ENCODE measurements at regions not wholly inside any gene's neighbourhood (a gene's known extent, or its start where the extent isn't known, plus 50 kb on each side); places are given as distances from the start of the nearest gene placed in this dataset.

GRCh38 chr5:1735320-1735970, 64.2 kb downstream of the MRPL36 start:
- intact Hi-C loops (cut with micrococcal nuclease; ENCODE audit: unreplicated experiment): no loop called here
- Histone ChIP-seq H3K36me3 (ENCODE audit: control insufficient read depth, insufficient read depth, low read length) (no peaks in the 10 kb centered on the region), H3K9me3 (peaks cover 11% of the 10 kb centered on the region; the same call in 1 of the 2 replicates), H3K27me3 (replicated peaks; ENCODE audit: control insufficient read depth, insufficient read depth, low read length) (no peaks in the 10 kb centered on the region), H3K4me1 (no peaks in the 10 kb centered on the region), H3K4me3 (ENCODE audit: low read depth, low read length) (no peak overlapping the region)
- no peaks in the 10 kb centered on the region for H3K36me3 Mint-ChIP-seq (ENCODE audit: insufficient read depth, unreplicated experiment)
- peaks cover 9% of the 10 kb centered on the region for H3K27me3 Mint-ChIP-seq (ENCODE audit: insufficient read depth, unreplicated experiment)
- ChIA-PET CTCF (no interaction called here), POLR2A (no interaction called here)
- no TSS peak for BruUV-seq (replicated peaks)
- no peak for TF ChIP-seq CTCF (IDR thresholded peaks at IDR 0.05; ENCODE audit: insufficient read depth in 1 of 2, low read depth in 1 of 2, low read length in 1 of 2, severe bottlenecking in 1 of 2, unreplicated experiment in 1 of 2)
- H3K4me3 Mint-ChIP-seq (ENCODE audit: unreplicated experiment): no peak overlapping the region
- no peak for DNase-seq
- H3K9me3 Mint-ChIP-seq (ENCODE audit: unreplicated experiment): peaks cover 24% of the 10 kb centered on the region
- no peak overlapping the region for H3K27ac Mint-ChIP-seq (ENCODE audit: unreplicated experiment)
- H3K4me1 Mint-ChIP-seq (ENCODE audit: low read depth, unreplicated experiment): no peaks in the 10 kb centered on the region

GRCh38 chr5:1734908-1735289, 64.7 kb downstream of the MRPL36 start:
- POLR2A ChIA-PET: no interaction called here
- H3K27me3 ChIP-seq (replicated peaks; ENCODE audit: control insufficient read depth, insufficient read depth, low read length): no peaks in the 10 kb centered on the region
- Mint-ChIP-seq H3K27ac (ENCODE audit: unreplicated experiment) (no peak overlapping the region), H3K27me3 (ENCODE audit: insufficient read depth, unreplicated experiment) (peaks cover 11% of the 10 kb centered on the region), H3K36me3 (ENCODE audit: insufficient read depth, unreplicated experiment) (no peaks in the 10 kb centered on the region), H3K4me1 (ENCODE audit: low read depth, unreplicated experiment) (no peaks in the 10 kb centered on the region), H3K4me3 (ENCODE audit: unreplicated experiment) (no peak overlapping the region), H3K9me3 (ENCODE audit: unreplicated experiment) (peaks cover 20% of the 10 kb centered on the region)
- no peak for TF ChIP-seq CTCF (IDR thresholded peaks at IDR 0.05; ENCODE audit: insufficient read depth in 1 of 2, low read depth in 1 of 2, low read length in 1 of 2, severe bottlenecking in 1 of 2, unreplicated experiment in 1 of 2)
- no TSS peak for BruUV-seq (replicated peaks)
- peaks cover 7% of the 10 kb centered on the region; the same call in 1 of the 2 replicates for H3K9me3 ChIP-seq
- H3K4me3 ChIP-seq (ENCODE audit: low read depth, low read length): no peak overlapping the region
- no peaks in the 10 kb centered on the region for H3K36me3 ChIP-seq (ENCODE audit: control insufficient read depth, insufficient read depth, low read length)
- intact Hi-C loops (cut with micrococcal nuclease; ENCODE audit: unreplicated experiment): no loop called here
- CTCF ChIA-PET: no interaction called here
- no peak for DNase-seq
- H3K4me1 ChIP-seq: no peaks in the 10 kb centered on the region

GRCh38 chr5:1734271-1734907, 65.2 kb downstream of the MRPL36 start:
- intact Hi-C loops (cut with micrococcal nuclease; ENCODE audit: unreplicated experiment): no loop called here
- Histone ChIP-seq H3K27me3 (replicated peaks; ENCODE audit: control insufficient read depth, insufficient read depth, low read length) (no peaks in the 10 kb centered on the region), H3K36me3 (ENCODE audit: control insufficient read depth, insufficient read depth, low read length) (no peaks in the 10 kb centered on the region), H3K9me3 (0 out of 2 replicates have a peak, but pooled peaks cover 6% of the 10 kb centered on the region), H3K4me3 (ENCODE audit: low read depth, low read length) (no peak overlapping the region), H3K4me1 (no peaks in the 10 kb centered on the region)
- peaks cover 11% of the 10 kb centered on the region for H3K27me3 Mint-ChIP-seq (ENCODE audit: insufficient read depth, unreplicated experiment)
- no peaks in the 10 kb centered on the region for H3K4me1 Mint-ChIP-seq (ENCODE audit: low read depth, unreplicated experiment)
- H3K9me3 Mint-ChIP-seq (ENCODE audit: unreplicated experiment): peaks cover 16% of the 10 kb centered on the region
- ChIA-PET POLR2A (interaction anchor here (0.7 kb wide), 1 partner anchor 720 kb away, joined by 6 read pairs; no protein-coding TSS in a partner anchor), CTCF (no interaction called here)
- no TSS peak for BruUV-seq (replicated peaks)
- no peak overlapping the region for H3K4me3 Mint-ChIP-seq (ENCODE audit: unreplicated experiment)
- no peak for DNase-seq
- H3K36me3 Mint-ChIP-seq (ENCODE audit: insufficient read depth, unreplicated experiment): no peaks in the 10 kb centered on the region
- no peak overlapping the region for H3K27ac Mint-ChIP-seq (ENCODE audit: unreplicated experiment)
- TF ChIP-seq CTCF (IDR thresholded peaks at IDR 0.05; ENCODE audit: insufficient read depth in 1 of 2, low read depth in 1 of 2, low read length in 1 of 2, severe bottlenecking in 1 of 2, unreplicated experiment in 1 of 2): no peak
